ENCODE measurements at regions not wholly inside any gene's neighbourhood (a gene's known extent, or its start where the extent isn't known, plus 50 kb on each side); places are given as distances from the start of the nearest gene placed in this dataset.

DNA sequence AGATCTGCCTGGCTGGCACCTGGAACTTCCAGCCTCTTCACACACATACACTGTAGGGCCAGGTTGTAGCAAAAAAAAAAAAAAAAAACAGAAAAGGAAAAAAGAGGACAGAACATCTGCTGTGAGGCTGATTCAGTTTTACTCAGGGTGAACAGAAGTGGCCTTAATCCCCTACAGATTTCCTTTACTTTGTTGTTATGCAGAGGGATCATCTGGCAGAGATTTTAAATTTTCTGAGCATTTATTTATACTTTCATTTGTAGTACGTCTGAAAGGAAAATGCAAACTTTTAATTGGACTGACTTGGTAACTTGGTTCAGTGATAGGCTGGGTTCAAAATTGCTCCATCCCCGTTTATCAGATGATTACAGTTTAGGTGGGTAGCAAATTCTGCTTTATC is 50.8 kb upstream of the PRICKLE1 start:
- Histone ChIP-seq H2BK120ac (ENCODE audit: low read depth, low read length, poor library complexity, severe bottlenecking) (no peak overlapping the region), H3K79me2 (ENCODE audit: insufficient read depth, low read length) (no peaks in the 10 kb centered on the region), H2AK5ac (ENCODE audit: insufficient read length, low read length) (no peak overlapping the region), H3K9me3 (ENCODE audit: control insufficient read depth, low read depth, low read length) (no peaks in the 10 kb centered on the region), H3K56ac (ENCODE audit: insufficient read length, low read depth, low read length) (no peak overlapping the region), H3K79me1 (ENCODE audit: insufficient read depth, low read depth, low read length, poor library complexity, severe bottlenecking) (no peaks in the 10 kb centered on the region), H3K14ac (ENCODE audit: insufficient read depth, low read length) (no peak overlapping the region), H2BK20ac (ENCODE audit: low read depth, low read length, poor library complexity, severe bottlenecking) (no peak overlapping the region), H3K23me2 (ENCODE audit: insufficient read length, low read depth, low read length, poor library complexity, severe bottlenecking) (no peaks in the 10 kb centered on the region), H3K18ac (ENCODE audit: insufficient read length, low read depth, low read length) (no peak overlapping the region), H4K91ac (ENCODE audit: insufficient read length, low read depth, low read length) (no peak overlapping the region), H3K27me3 (ENCODE audit: insufficient read depth, low read length) (no peaks in the 10 kb centered on the region; the same call in 1 of the 2 replicates), H4K5ac (ENCODE audit: insufficient read length, low read depth, low read length) (no peak overlapping the region), H3K9ac (ENCODE audit: extremely low read depth, insufficient read length, low read length) (no peak overlapping the region), H3K4ac (ENCODE audit: low read depth, low read length) (no peak overlapping the region), H3K4me2 (ENCODE audit: insufficient read depth, insufficient read length, low read length) (no peak overlapping the region), H2AFZ (ENCODE audit: low read length) (no peak overlapping the region), H2BK15ac (ENCODE audit: low read depth, low read length) (no peak overlapping the region), H3K4me1 (ENCODE audit: insufficient read depth, low read length) (no peaks in the 10 kb centered on the region), H4K20me1 (ENCODE audit: control insufficient read depth, insufficient read depth, insufficient read length) (no peaks in the 10 kb centered on the region), H4K8ac (replicated peaks; ENCODE audit: insufficient read length, low read depth, low read length) (no peak overlapping the region), H3K23ac (ENCODE audit: insufficient read length, low read depth, low read length) (no peak overlapping the region), H3K27ac (ENCODE audit: insufficient read length, low read depth, low read length) (no peak overlapping the region), H3T11ph (ENCODE audit: low read length) (no peak overlapping the region), H2BK5ac (ENCODE audit: insufficient read length, low read length) (no peak overlapping the region), H2BK12ac (ENCODE audit: insufficient read length, low read depth, low read length) (no peak overlapping the region)
- Mint-ChIP-seq H3K4me1 (peaks cover 4 to 16% of the 10 kb centered on the region in 2 experiments; a peak in 3 of 4 replicates), H3K9me3 (no peaks in the 10 kb centered on the region), H3K4me3 (no peak overlapping the region), H3K27me3 (ENCODE audit: low read depth) (no peaks in the 10 kb centered on the region), H3K36me3 (ENCODE audit: insufficient read depth in 1 of 3, low read depth in 3 of 3) (peaks cover 0 to 7% (median 0%) of the 10 kb centered on the region in 3 experiments; a peak in 1 of 7 replicates), H3K27ac (no peak overlapping the region)
- WGBS (ENCODE audit: extremely low coverage, insufficient read length, low lambda C conversion rate), result no CpG with 5 or more reads among the region's 2 CpGs
- TF ChIP-seq, protein P1, sequence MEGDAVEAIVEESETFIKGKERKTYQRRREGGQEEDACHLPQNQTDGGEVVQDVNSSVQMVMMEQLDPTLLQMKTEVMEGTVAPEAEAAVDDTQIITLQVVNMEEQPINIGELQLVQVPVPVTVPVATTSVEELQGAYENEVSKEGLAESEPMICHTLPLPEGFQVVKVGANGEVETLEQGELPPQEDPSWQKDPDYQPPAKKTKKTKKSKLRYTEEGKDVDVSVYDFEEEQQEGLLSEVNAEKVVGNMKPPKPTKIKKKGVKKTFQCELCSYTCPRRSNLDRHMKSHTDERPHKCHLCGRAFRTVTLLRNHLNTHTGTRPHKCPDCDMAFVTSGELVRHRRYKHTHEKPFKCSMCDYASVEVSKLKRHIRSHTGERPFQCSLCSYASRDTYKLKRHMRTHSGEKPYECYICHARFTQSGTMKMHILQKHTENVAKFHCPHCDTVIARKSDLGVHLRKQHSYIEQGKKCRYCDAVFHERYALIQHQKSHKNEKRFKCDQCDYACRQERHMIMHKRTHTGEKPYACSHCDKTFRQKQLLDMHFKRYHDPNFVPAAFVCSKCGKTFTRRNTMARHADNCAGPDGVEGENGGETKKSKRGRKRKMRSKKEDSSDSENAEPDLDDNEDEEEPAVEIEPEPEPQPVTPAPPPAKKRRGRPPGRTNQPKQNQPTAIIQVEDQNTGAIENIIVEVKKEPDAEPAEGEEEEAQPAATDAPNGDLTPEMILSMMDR (conservative IDR thresholded peaks at IDR 0.05), result no peak
- DNase-seq, result no peak
